ENCODE measurements at regions not wholly inside any gene's neighbourhood (a gene's known extent, or its start where the extent isn't known, plus 50 kb on each side); places are given as distances from the start of the nearest gene placed in this dataset.

DNA sequence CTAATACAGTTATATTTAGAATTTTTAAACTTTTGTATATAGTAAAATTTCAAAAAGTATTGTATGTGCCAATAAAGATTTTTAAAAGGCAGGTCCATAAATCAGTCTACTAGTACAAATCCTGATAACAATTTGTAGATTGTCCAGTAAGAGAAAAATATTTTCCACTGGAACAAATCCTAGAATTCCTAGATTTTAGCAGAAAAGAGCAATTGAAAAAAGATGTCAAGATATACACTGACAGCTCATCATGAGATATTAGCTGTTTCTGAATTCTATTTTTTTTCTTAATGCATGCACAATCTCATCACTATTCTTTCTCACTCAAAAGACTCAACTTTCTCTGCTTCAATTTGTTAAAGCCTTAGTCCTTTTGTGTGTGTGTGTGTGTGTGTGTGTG lies 289.2 kb upstream of the MAD2L1 start:
- Histone ChIP-seq H3K4me3 (ENCODE audit: low read depth, low read length) (no peak overlapping the region), H3K27ac (ENCODE audit: low read depth, low read length) (no peak overlapping the region), H3K27me3 (ENCODE audit: insufficient read depth, low read length) (no peaks in the 10 kb centered on the region), H2AFZ (ENCODE audit: low read length, unreplicated experiment) (no peak overlapping the region), H3K79me2 (ENCODE audit: control insufficient read depth, insufficient read depth, low read length, unreplicated experiment) (no peaks in the 10 kb centered on the region), H3K4me1 (ENCODE audit: control insufficient read depth, insufficient read depth, low read length, unreplicated experiment) (no peaks in the 10 kb centered on the region), H3K36me3 (ENCODE audit: insufficient read depth, low read length) (no peaks in the 10 kb centered on the region)

DNA sequence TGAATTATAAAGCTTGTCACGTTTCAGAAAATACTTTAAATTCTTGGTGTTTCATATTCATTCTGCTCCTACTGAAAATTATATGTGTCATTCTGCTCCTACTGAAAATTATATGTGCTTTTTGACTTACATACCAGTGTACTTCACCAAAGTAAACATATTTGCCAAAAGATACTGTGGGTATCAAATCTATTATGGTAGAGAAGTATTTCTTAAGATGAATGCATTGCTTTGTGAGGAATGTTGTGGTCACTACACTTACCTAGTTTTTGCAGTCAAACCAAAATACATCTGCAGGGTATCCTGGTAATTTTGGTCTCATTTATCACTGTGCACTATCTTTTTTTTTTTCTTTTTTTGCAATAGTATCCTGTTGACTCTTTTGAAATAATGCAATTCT lies 287.7 kb upstream of the MAD2L1 start:
- no peaks in the 10 kb centered on the region for H3K27me3 ChIP-seq (ENCODE audit: insufficient read depth, low read length)
- no peak overlapping the region for H3K4me3 ChIP-seq (ENCODE audit: low read depth, low read length)
- no peaks in the 10 kb centered on the region for H3K4me1 ChIP-seq (ENCODE audit: control insufficient read depth, insufficient read depth, low read length, unreplicated experiment)
- no peak overlapping the region for H2AFZ ChIP-seq (ENCODE audit: low read length, unreplicated experiment)
- H3K79me2 ChIP-seq (ENCODE audit: control insufficient read depth, insufficient read depth, low read length, unreplicated experiment), result no peaks in the 10 kb centered on the region
- H3K27ac ChIP-seq (ENCODE audit: low read depth, low read length), result no peak overlapping the region
- H3K36me3 ChIP-seq (ENCODE audit: insufficient read depth, low read length), result no peaks in the 10 kb centered on the region

DNA sequence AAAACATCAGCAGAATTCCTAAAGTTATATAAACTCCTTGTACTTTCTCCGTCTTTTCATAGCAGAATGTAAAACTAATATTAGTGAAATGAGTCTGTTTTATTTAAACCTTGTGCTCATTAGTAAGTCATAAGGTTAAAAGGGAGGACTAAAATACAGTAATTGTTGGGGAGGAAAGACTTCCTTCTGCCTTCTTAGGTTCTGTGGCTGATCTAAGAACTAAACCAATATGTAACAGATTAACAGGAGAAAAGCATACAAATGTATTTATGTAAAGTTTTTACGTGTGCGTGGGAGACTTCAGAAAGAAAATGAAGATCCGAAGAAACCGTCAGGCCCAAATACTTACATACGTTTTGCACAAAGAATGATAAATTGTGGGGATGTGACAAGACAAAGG lies 286.6 kb upstream of the MAD2L1 start:
- H3K36me3 ChIP-seq (ENCODE audit: insufficient read depth, low read length), result no peaks in the 10 kb centered on the region
- H3K27me3 ChIP-seq (ENCODE audit: insufficient read depth, low read length), result no peaks in the 10 kb centered on the region
- H3K27ac ChIP-seq (ENCODE audit: low read depth, low read length), result no peak overlapping the region
- no peaks in the 10 kb centered on the region for H3K79me2 ChIP-seq (ENCODE audit: control insufficient read depth, insufficient read depth, low read length, unreplicated experiment)
- H2AFZ ChIP-seq (ENCODE audit: low read length, unreplicated experiment), result no peak overlapping the region
- no peaks in the 10 kb centered on the region for H3K4me1 ChIP-seq (ENCODE audit: control insufficient read depth, insufficient read depth, low read length, unreplicated experiment)
- no peak overlapping the region for H3K4me3 ChIP-seq (ENCODE audit: low read depth, low read length)

DNA sequence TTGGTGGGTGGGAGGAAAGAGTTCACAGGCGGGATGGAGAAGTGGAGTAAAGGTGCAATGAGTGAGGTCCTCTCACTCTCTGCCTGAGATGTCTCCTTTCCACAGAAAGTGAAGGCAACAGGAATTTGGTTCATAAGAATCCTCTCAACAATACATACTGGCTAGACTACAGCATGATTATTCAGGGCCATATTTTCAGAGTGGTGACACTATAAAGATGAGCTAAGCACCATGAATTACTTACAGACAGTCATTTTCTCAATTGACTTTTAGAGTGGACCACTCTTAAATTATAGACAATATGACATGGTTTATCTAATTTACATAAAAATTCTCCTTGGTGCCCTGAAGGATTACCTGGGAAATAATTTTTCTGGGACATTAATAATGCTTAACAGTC lies 286.1 kb upstream of the MAD2L1 start:
- no peak overlapping the region for H3K4me3 ChIP-seq (ENCODE audit: low read depth, low read length)

DNA sequence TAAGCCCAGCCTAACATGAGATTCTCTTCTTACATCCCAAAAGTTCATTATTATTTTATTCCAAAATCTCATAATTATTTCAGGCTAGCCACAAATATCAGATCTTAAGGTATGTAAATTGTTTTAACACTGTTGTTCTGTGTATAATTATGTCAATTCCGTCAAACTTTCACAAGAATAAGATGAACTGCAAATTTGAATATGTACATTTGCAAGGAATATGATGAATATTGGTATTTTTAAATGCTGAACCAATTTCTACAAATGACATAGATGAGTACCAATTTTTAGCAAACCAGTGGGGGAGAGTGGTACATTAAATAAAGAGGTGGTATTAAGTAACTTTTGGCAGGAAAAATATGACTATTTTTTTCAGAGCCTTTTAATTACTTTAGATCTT lies 282.3 kb upstream of the MAD2L1 start:
- no peaks in the 10 kb centered on the region for H3K27me3 ChIP-seq (ENCODE audit: insufficient read depth, low read length)
- H3K36me3 ChIP-seq (ENCODE audit: insufficient read depth, low read length), result no peaks in the 10 kb centered on the region
- H3K79me2 ChIP-seq (ENCODE audit: control insufficient read depth, insufficient read depth, low read length, unreplicated experiment), result no peaks in the 10 kb centered on the region
- H3K27ac ChIP-seq (ENCODE audit: low read depth, low read length), result no peak overlapping the region
- H3K4me1 ChIP-seq (ENCODE audit: control insufficient read depth, insufficient read depth, low read length, unreplicated experiment), result no peaks in the 10 kb centered on the region
- H2AFZ ChIP-seq (ENCODE audit: low read length, unreplicated experiment), result no peak overlapping the region
- no peak overlapping the region for H3K4me3 ChIP-seq (ENCODE audit: low read depth, low read length)

More for the DNA sequence above, 286.1 kb upstream of the MAD2L1 start:
- Histone ChIP-seq H3K79me2 (ENCODE audit: control insufficient read depth, insufficient read depth, low read length, unreplicated experiment) (no peaks in the 10 kb centered on the region), H2AFZ (ENCODE audit: low read length, unreplicated experiment) (no peak overlapping the region), H3K27ac (ENCODE audit: low read depth, low read length) (no peak overlapping the region), H3K27me3 (ENCODE audit: insufficient read depth, low read length) (no peaks in the 10 kb centered on the region), H3K36me3 (ENCODE audit: insufficient read depth, low read length) (no peaks in the 10 kb centered on the region), H3K4me1 (ENCODE audit: control insufficient read depth, insufficient read depth, low read length, unreplicated experiment) (no peaks in the 10 kb centered on the region)

DNA sequence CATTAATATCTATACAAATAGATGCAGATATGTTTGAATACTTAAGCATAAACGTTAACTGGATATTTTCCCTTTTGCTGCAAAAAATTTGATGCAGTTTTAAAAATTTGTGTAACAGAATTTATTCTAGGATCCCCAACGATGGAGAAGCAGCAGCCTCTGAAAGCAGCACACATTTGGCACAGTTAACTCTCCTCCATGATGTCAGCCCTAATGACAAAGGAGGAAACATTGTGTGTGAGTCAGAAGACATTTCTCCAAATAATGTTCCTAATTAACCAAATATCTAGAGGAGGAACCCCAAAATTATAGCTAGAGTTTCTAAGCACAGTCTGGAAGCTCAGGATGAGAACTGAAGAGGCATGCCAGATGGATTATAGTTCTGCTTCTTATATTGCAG lies 281.9 kb upstream of the MAD2L1 start:
- H2AFZ ChIP-seq (ENCODE audit: low read length, unreplicated experiment), result no peak overlapping the region
- no peaks in the 10 kb centered on the region for H3K36me3 ChIP-seq (ENCODE audit: insufficient read depth, low read length)
- no peaks in the 10 kb centered on the region for H3K4me1 ChIP-seq (ENCODE audit: control insufficient read depth, insufficient read depth, low read length, unreplicated experiment)
- H3K4me3 ChIP-seq (ENCODE audit: low read depth, low read length), result no peak overlapping the region
- no peak overlapping the region for H3K27ac ChIP-seq (ENCODE audit: low read depth, low read length)
- H3K27me3 ChIP-seq (ENCODE audit: insufficient read depth, low read length), result no peaks in the 10 kb centered on the region
- H3K79me2 ChIP-seq (ENCODE audit: control insufficient read depth, insufficient read depth, low read length, unreplicated experiment), result no peaks in the 10 kb centered on the region

DNA sequence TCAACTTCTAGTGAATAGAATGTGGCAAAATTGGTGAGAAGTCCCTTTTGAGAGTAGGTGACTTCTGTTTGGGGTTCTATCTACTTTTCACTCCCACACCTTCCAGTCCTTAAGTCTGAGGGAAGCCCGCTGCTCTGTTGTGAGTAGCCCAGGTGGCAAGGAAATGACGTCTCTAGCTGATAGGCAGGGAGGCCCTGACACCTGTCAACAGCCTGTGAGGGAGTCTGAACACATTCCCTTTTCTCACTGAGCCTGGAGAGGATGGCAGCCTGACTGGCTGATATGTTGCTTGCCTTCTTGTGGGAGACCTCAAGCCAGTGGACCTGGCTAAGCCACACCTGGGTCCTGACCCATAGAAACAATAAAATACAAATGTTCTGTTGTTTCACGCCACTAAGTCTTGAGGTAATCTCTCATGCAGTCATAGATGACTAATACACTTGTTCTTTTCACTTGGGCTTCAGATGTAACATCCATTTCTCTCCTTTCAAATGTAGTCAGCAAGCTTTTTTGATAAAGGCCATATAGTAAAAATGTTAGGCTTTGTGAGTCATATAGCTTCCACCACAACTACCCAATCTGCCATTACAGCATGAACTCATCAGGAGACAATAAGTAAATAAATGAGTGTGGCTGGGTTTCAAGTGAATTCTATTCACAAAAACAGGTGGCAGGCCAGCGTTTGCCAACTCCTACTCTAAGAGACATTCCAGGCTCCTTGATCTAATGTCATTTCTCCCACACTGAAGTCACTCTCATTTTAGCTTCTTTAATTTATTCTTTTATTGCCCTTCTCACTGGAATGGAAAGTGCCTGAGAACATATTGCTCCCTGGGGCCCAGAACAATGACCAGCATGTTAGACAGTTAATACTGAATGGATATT lies 265.1 kb upstream of the MAD2L1 start:
- no peaks in the 10 kb centered on the region for H3K79me2 ChIP-seq (ENCODE audit: control insufficient read depth, insufficient read depth, low read length, unreplicated experiment)
- no peak overlapping the region for H2AFZ ChIP-seq (ENCODE audit: low read length, unreplicated experiment)
- H3K4me1 ChIP-seq (ENCODE audit: control insufficient read depth, insufficient read depth, low read length, unreplicated experiment), result no peaks in the 10 kb centered on the region
- no peak overlapping the region for H3K4me3 ChIP-seq (ENCODE audit: low read depth, low read length)
- no peaks in the 10 kb centered on the region for H3K36me3 ChIP-seq (ENCODE audit: insufficient read depth, low read length)
- no peaks in the 10 kb centered on the region for H3K27me3 ChIP-seq (ENCODE audit: insufficient read depth, low read length)
- H3K27ac ChIP-seq (ENCODE audit: low read depth, low read length), result no peak overlapping the region

DNA sequence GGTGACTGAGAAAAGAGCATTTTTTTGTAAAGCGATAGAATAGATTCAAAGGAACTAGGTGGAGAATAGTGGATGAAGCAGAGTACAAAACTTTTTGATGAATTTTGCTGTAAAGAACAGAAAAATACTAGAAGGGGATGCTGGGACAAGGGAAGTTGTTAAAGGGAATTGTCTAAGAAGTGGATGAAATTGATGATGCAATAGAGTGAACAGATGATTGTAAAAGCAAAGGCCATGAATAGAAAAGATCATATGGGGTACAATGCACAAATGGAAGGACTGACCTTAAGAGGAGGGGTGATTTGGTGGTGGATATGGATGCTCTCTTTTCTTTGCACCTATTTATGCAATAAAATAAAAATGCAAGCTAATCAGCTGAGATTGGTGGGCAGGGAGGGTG lies 262.7 kb upstream of the MAD2L1 start:
- Histone ChIP-seq H3K4me1 (ENCODE audit: control insufficient read depth, insufficient read depth, low read length, unreplicated experiment) (no peaks in the 10 kb centered on the region), H3K27ac (ENCODE audit: low read depth, low read length) (no peak overlapping the region), H3K27me3 (ENCODE audit: insufficient read depth, low read length) (no peaks in the 10 kb centered on the region), H3K4me3 (ENCODE audit: low read depth, low read length) (no peak overlapping the region), H2AFZ (ENCODE audit: low read length, unreplicated experiment) (no peak overlapping the region), H3K36me3 (ENCODE audit: insufficient read depth, low read length) (no peaks in the 10 kb centered on the region), H3K79me2 (ENCODE audit: control insufficient read depth, insufficient read depth, low read length, unreplicated experiment) (no peaks in the 10 kb centered on the region)

DNA sequence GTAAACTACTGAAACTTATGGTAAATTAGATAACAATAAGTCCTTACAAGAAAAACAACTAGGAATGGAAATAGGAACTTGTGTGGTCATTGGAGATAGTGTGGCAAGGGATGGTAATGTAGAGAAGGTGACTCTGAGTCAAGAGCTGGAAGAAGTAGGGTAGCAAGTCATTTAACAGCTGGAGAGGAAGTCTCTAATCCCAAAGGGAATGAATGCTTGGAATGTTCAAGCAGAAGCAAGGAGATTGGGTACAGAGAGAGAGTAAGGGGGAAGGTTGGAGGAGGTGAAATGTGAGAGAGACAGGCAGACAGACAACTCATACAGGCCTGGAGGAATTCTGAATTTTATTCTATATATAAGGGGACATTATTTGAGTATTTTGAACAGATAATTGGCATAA lies 260.6 kb upstream of the MAD2L1 start:
- H3K27me3 ChIP-seq (ENCODE audit: insufficient read depth, low read length), result no peaks in the 10 kb centered on the region
- H3K4me1 ChIP-seq (ENCODE audit: control insufficient read depth, insufficient read depth, low read length, unreplicated experiment), result no peaks in the 10 kb centered on the region
- no peak overlapping the region for H3K27ac ChIP-seq (ENCODE audit: low read depth, low read length)
- H3K4me3 ChIP-seq (ENCODE audit: low read depth, low read length), result no peak overlapping the region
- no peaks in the 10 kb centered on the region for H3K79me2 ChIP-seq (ENCODE audit: control insufficient read depth, insufficient read depth, low read length, unreplicated experiment)
- no peak overlapping the region for H2AFZ ChIP-seq (ENCODE audit: low read length, unreplicated experiment)
- no peaks in the 10 kb centered on the region for H3K36me3 ChIP-seq (ENCODE audit: insufficient read depth, low read length)

DNA sequence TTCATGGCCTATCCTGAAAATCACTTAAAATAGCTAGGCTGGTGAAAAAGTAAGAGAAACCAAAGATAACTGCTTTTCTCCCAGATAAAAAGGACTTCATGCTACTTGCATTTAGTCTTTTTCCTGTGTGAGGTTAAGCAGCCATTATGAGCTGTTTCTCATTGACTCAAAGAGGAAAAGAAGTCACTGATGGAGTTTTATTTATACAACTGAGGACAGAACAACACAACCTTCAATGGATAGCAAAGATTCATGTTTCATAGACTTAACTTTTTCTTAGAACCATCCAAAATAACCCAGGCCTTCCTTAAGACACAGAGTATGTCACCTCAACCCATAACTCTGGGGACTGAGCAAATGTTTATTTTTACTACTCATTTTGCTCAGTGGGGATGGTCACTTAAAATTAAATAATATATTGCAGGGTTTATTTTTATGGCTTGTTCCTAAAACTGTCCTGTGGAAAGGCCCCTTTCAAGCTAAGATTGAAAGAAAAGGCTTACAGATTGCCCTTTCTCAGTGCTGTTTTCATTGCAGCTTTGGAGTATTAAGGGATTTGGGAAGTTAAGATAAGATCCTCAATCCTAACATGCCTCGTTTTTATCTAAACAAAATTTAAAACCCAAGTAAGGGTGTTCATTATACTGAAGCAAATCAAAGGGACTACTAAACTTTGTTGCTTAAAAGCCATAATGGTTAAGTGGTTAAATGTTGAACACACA lies 252.6 kb upstream of the MAD2L1 start:
- H3K27ac ChIP-seq (ENCODE audit: low read depth, low read length), result no peak overlapping the region

More for the DNA sequence above, 252.6 kb upstream of the MAD2L1 start:
- Histone ChIP-seq H3K4me1 (ENCODE audit: control insufficient read depth, insufficient read depth, low read length, unreplicated experiment) (no peaks in the 10 kb centered on the region), H3K4me3 (ENCODE audit: low read depth, low read length) (no peak overlapping the region), H3K36me3 (ENCODE audit: insufficient read depth, low read length) (no peaks in the 10 kb centered on the region), H3K79me2 (ENCODE audit: control insufficient read depth, insufficient read depth, low read length, unreplicated experiment) (no peaks in the 10 kb centered on the region), H2AFZ (ENCODE audit: low read length, unreplicated experiment) (no peak overlapping the region), H3K27me3 (ENCODE audit: insufficient read depth, low read length) (no peaks in the 10 kb centered on the region)
